ENCODE measurements at regions not wholly inside any gene's neighbourhood (a gene's known extent, or its start where the extent isn't known, plus 50 kb on each side); places are given as distances from the start of the nearest gene placed in this dataset.

DNA sequence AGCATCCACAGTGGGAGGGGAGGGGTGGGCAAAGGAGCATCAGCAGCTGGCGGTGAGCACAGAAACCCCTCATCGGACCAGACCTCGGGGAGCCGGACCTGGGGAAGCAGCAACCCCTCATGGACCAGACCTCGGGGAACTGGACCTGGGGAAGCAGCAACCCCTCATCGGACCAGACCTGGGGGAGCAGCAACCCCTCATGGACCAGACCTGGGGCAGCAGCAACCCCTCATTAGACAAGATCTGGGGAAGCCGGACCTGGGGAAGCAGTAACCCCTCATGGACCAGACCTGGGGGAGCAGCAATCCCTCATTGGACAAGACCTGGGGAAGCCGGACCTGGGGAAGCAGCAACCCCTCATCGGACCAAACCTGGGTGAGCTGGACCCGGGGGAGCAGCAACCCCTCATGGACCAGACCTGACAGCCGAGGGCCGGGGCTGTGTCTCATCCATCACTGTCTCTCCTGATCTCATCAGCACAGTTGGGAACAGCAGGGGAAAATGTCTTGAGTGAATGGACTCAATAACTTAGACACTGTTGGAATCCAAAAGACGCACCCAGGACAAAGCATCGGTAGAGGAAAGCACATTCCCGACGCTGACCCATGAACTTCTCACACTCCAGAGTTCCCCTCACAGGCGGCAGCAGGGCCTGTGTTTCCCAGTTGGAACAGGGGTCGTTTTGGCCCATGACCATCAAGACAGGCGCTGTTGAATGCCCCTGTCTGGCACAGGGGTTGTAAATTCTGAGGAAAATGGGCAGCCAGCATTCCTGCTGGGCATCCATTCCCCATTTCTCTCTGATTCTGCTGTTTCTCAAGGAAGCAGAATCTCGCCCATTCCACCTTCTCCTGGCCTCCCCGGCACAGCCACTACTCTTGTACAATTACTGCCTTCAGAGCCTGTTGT, 1494.6 kb downstream of the TBC1D22A start:
- DNase-seq (ENCODE audit: low spot score) = no peak
- Histone ChIP-seq H3K4me3 (no peak overlapping the region), H3K27ac (no peak overlapping the region)
- TF ChIP-seq, protein P1, sequence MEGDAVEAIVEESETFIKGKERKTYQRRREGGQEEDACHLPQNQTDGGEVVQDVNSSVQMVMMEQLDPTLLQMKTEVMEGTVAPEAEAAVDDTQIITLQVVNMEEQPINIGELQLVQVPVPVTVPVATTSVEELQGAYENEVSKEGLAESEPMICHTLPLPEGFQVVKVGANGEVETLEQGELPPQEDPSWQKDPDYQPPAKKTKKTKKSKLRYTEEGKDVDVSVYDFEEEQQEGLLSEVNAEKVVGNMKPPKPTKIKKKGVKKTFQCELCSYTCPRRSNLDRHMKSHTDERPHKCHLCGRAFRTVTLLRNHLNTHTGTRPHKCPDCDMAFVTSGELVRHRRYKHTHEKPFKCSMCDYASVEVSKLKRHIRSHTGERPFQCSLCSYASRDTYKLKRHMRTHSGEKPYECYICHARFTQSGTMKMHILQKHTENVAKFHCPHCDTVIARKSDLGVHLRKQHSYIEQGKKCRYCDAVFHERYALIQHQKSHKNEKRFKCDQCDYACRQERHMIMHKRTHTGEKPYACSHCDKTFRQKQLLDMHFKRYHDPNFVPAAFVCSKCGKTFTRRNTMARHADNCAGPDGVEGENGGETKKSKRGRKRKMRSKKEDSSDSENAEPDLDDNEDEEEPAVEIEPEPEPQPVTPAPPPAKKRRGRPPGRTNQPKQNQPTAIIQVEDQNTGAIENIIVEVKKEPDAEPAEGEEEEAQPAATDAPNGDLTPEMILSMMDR (IDR thresholded peaks at IDR 0.05) = no peak

DNA sequence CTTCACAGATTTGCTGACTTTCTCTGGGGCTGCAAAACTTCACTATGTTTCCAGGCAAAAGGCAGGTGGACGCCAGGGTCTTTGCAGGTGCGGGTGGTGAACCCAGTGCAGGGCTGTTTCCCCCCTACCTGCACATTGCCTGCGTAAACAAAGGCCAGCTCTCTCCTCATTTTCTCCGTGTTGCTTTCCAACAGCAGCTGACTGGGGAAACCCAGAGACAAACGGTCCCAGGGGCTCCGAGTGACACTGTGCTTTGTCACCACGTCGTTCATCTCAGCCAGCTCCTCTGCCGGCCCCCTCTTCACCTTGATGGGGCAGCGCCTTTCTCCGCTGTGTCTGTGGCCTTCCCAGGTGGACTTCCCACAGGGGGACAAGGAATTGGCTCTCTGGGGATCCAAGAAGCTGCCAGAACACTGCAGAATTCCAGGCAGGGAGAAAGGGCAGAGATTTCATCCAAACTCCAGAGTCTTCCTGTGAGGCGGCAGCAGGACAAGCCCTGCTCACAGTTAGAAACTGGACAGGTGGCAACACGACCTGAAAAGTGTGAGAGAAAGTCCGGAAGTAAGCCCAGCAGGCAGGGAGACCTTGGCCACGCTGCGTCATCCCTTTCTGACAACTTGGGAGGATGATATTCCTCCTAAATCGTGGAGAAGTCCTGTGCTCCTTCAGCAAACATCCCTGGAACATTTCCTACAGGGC, 1493.7 kb downstream of the TBC1D22A start:
- Histone ChIP-seq H3K4me3 (no peak overlapping the region), H3K27ac (no peak overlapping the region)
- no peak for DNase-seq (ENCODE audit: low spot score)
- TF ChIP-seq, protein P1 (IDR thresholded peaks at IDR 0.05) = no peak

DNA sequence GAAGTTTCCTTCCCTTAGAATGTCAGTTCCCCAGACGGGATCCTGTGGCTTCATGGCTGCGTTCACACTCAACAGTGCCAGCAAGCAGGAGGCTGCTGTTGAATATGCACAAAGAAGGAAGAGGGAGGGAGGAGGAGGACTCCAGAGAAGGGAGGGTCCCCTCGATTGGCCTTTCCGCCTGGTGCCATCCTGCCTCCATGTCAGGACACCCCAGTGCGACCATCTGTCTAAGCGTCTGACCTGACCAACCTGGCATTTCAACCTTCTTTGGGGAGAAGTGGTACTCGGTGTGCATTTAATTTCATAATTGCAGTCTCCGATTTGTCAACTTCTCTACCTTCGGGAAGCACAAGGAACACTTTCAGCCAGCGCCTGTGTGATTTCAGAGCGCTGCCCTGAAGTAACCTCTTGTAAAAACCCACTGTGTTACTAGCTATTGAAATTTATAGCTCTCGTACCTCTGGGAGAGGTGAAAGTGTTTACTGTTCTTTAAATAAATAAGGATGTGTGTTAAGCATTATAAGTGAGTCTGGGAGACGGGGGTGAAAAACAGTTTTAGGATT, 1491.9 kb downstream of the TBC1D22A start:
- Histone ChIP-seq H3K4me3 (no peak overlapping the region), H3K27ac (no peak overlapping the region)
- DNase-seq (ENCODE audit: low spot score) = no peak
- TF ChIP-seq, protein P1 (IDR thresholded peaks at IDR 0.05) = no peak

DNA sequence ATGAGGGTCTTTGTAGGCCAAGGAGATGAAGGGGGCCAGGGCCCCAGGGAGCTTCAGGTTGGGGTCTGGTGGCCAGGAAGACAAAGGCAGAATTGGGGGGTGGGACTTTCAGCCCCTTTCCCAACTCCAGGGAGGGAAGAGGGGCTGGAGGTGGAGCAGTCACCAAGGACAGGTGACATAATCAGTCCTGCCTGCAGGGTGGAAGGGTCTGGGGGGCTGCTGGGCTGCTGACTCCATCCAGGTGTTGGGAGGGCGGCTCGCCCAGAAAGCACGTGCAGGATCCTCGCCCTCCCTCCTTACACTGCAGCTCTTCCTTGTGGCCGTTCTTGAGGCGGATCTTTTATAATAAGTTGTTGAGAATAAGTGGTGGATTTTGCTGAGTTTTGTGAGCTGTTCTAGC, 1491.1 kb downstream of the TBC1D22A start:
- no peak for DNase-seq (ENCODE audit: low spot score)
- Histone ChIP-seq H3K27ac (no peak overlapping the region), H3K4me3 (no peak overlapping the region)
- TF ChIP-seq, protein P1 (IDR thresholded peaks at IDR 0.05) = no peak

DNA sequence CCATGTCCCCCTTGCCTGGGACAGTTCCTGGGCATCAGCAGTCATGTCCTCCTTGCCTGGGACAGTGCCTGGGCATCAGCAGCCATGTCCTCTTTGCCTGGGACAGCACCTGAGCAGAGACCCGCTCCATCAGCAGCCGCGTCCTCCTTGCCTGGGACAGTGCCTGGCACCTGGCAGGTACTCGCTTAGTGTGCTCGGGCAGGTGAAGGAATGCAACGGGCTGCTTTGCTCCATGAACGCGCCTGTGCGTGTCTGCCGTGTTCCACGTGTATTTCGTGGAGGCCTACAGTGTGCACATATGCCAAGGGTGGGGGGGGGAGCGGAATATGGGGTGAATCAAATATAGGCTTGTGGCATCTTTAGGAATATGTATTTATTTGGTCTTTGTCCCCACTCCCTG, 1490.7 kb downstream of the TBC1D22A start:
- Histone ChIP-seq H3K27ac (no peak overlapping the region), H3K4me3 (no peak overlapping the region)
- TF ChIP-seq, protein P1 (IDR thresholded peaks at IDR 0.05) = no peak
- DNase-seq (ENCODE audit: low spot score) = no peak

DNA sequence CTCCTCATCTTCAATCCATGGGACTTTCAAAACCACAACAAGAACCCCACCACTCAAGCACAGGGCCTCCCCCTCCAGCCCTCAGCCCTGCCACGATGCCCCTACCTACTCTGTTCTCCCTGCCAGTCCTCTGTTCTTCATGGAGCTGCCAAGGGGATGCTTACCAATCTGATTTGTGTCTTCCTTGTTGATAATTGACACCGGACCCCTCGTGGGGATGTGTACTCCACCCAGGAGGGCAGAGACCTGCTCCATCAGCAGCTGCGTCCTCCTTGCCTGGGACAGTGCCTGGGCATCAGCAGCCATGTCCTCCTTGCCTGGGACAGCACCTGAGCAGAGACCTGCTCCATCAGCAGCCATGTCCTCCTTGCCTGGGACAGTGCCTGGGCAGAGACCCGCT, 1489.2 kb downstream of the TBC1D22A start:
- Histone ChIP-seq H3K27ac (no peak overlapping the region), H3K4me3 (no peak overlapping the region)
- TF ChIP-seq, protein P1 (IDR thresholded peaks at IDR 0.05) = no peak
- DNase-seq (ENCODE audit: low spot score) = no peak
